GM19452 (cell line): ENCODE measurements at regions not wholly inside any gene's neighbourhood (a gene's known extent, or its start where the extent isn't known, plus 50 kb on each side); places are given as distances from the start of the nearest gene placed in this dataset.
A peak's percentile ranks its signal among the peaks of the same experiment; 100 is the strongest.
"Not testable (repeated sequence)": the region's sequence is repeated elsewhere in the genome, so short reads cannot be mapped to it uniquely, and the experiment has no call there.

Experiments
- ATAC-seq: cut with Tn5 transposase; IDR thresholded peaks from one replicate; pipeline ENCODE4 v1.9.1; 2021; ENCODE audit not compliant: unreplicated experiment

DNA sequence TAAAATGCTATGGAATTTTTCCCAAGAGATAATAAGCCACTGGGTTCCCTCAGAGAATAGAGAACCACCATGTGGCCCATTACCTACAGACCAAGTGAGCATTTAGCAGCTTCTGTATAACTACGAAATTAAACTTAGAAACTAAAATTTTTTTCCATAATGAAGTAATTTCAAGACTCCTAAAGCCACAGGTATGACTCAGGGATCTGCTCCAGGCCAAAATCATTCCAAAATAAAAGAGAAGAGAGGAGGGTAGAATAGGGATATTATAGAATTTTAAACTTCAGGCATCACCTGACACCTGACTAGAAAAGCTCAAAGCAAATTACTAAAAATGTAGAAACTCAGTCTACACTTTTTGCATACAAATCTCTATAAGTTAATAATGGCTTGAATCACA, 108.9 kb upstream of the DST start:
- ATAC-seq = no peak

DNA sequence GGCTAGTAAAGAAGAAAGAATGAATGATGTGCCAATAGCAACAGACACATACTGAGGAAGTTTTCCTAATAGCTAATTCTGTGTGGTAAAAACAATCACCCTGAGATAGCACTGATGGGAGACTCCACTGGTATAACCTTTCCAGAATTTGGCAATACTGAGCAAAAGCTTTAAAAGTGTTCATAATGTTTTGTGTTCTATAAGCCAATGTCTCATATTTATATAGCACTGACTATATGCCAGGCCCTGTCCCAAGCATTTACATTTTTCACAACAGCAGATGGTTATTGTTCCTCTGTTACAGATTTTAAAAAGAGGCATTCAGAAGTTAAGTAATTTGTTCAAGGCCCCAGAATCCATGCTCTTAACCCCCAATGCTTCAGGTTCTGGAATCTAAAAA, 108.0 kb upstream of the DST start:
- no peak for ATAC-seq

DNA sequence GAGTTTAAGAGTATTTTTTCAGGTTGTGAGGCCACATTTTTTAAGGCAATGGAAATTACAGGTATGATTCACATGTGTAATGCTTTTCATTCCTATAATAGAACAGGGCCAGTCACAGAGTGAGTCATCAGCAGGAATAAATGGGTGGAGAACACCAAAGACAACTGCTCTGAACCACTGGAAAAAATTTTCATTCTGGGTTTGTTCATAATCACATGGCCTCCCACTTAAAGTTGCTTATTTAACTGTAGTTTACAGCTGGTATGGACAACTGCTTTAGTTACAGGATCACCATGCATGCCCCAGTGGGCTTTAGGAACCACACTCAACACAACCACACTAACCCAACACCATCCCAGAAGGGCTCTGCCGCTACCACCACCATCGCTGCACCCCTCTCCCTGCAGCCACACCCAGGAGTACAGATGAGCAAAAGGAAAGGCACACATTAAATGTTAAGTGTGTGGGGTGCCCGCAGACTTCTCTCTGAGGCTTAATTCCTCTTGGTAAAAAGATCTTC, 107.0 kb upstream of the DST start:
- no peak for ATAC-seq

DNA sequence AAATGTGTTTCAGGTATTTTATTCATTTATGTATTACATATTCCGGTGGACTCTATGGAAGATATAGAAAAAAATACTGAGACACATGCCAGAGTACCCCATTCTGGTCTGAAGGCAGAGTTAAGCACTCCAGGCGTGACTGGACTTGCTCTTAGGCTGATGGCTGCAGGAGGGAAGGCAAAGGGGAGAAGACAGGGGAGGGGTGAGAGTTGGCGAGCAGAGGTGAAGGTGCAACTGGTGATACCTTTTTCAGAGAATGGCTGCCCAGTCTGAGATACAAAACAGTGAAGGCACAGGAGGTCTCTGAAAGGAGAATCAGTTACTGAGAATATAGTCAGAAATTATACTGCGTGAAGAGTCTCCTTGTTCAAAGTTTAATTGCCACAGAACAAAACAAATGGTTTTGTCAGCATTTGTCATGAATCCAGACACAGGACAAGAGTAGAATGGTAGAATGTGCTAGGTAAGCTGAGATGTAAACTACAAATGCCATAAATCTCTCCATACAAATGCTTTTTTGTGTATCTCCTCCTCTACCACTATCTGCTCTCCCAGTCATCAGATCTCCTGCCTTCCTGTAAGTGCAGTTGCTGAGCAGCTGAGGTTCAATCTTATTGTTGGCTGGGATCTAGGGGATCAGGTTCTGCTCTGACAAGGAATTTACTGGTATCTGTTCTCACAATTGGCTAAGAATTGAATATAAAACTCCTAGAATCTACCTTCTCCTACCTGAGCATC, 104.2 kb upstream of the DST start:
- ATAC-seq = no peak

DNA sequence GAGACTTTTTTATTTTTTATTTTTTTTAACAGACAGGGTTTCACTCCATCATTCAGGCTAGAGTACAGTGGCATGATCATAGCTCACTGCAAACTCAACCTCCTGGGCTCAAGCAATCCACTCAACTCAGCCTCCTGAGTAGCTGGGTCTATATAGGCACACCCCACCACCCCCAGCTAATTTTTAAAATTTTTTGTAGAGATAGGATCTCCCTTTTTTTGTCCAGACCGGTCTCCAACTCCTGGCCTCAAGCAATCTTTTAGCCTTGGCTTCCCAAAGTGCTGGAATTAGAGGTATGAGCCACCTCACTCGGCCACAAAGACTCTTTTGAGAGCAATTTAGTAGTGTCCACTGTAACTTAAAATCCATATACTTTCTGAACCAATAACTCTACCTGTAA, 103.3 kb upstream of the DST start:
- no peak for ATAC-seq

DNA sequence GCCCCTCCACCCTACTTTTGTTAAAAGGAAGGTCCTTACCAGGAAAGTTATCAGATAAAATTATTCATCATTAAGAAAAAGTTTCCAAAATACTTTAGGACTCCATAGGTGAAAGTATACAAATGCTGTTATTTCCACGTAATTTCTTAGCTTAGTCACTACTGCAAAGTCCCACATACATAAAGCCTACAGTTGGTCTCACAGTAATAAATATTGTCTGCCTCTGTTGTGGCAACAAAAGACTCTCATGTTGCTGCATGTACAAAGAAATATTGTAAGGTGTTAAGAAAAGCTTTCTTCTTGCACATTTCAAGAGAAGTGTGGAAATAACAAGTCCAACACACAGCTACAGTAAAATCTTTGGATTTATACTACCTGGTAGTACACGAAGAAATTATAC, 102.4 kb upstream of the DST start:
- ATAC-seq = no peak

DNA sequence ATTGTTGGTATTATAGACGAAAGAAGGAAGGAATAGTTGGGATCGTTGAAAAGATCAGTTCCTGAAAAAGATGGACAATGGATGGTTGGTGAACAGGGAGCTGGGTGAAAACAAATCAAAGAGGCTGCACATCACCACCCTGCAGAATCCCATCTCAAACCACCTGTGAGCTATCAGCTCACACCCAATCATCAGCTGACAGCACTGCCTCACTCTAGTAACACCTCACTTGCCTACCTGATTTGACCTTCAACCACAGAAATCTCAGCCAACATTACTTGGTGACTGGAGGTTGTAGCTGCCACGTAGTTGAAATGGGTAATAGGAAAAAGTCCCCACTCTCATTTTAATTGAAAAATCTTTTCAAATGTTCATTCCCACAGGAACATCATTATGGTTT, 101.8 kb upstream of the DST start:
- no peak for ATAC-seq

DNA sequence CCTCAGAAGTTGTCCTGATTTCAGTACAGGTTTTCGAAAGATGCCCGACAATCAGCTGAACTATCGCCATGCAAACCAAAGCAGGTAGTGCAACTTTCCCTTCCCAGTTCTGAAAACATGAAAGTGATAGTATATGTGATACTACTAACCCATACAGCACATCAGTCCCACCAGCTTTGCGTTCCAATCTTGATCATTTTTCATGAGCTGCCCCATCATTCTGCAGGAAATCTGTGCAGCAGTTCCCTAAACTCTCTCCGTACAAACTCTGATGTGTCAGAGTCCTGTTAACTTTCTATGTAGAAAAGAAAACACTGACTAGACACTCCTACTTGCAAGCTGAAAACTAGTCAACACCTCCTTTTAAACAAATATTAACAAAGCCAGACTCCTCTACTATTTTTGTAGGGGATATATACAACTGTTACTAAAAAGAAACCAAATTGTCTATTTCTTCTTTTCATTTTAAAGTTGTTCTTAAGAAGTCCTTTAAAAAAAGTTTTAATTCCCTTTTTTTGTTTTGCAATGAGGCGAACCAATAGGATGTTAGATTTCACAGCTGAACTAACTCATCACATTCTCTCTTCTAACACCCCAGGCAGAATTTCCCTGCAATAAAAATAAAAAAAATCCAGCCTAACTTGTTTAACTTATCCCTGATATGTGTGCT, 99.6 kb upstream of the DST start:
- ATAC-seq = peak; percentile 57

DNA sequence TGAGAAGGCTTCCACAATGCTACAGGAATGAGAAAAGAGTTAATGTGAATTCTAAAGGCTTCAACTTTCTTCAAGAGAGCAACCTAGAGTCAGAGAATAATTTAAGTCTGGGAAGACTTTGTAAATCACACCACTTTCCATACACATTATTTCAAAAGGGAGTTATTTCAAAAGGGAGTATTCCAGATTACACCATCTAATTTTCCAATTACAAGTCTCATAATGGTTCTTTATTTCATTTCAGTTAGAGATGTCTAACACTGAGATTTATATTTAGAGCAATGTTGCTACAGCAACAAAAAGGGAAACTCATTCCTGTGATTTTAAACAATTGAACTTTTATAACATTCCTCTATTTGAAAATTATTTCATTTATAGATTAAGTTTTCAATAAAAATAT, 98.8 kb upstream of the DST start:
- ATAC-seq = no peak

DNA sequence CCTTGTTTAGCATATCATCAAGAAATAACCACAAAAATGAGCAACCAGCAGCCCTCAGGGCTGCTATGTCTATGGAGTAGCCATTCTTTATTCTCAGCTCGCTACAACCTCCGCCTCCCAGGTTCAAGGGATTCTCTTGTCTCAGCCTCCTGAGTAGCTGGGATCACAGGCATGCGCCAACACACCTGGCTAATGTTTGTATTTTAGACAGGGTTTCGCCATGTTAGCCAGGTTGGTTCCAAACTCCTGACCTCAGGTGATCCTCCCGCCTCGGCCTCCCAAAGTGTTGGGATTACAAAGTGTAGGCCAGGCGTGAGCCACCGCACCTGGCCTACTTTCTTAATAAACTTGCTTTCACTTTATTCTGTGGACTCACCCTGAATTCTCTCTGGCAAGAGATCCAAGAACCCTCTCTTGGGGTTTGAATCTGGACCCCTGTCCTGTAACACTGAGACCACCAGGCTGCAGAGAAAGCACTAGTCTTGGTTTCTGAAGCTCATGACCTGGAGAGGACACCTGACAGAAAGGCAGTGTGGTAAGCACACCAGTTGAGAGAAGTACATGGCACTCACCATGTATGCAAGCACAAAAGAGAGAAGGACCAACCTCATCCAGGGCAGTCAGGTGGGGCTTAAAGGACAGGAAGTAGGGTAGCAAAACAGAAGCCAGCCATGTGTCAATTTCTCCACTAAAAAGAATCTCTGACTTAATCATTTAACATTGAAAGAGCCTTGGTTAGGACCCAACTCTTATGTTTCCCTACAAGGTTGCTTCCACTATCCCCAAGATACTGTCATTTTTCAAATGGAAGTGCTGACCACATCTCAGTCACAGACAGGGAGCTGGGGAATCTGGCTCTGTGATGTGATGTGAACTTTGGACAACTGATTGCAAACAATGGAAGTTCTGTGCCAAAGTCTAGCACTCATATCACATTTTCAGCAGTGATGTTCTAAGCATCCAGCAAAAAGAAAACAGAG, 97.4 kb upstream of the DST start:
- no peak for ATAC-seq

DNA sequence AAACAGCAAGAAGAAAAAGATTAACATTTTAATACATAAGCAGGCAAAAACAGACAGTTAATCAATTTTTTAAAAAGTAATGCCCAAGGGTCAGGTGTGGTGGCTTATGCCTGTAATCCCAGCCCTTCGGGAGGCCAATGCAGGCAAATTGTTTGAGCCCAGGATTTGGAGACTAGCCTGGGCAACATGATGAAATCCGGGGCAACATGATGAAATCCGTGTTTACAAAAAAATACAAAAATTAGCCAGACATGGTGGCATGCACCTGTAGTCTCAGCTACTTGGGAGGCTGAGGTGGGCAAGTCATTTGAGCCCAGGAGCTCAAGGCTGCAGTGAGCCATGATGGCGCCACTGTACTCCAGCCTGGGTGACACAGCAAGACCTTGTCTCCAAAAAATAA, 94.1 kb upstream of the DST start:
- ATAC-seq = no peak

DNA sequence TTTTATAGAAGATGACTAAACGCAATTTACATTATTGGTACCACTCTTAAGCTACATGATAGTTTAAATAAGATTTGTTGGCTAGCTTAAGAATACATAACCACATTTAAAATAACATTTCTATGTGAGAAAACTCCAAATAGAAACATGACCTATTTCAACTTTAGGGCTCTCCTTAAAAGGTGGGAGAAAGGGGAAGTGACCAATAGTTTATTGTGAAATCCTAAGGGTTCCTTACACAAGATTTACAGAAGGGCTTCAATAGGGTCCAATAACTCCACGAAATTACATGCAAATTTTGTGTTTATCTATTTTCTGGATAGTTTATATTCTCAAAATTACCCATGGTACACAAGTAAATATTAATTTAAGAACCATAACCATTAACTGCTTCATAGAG, 91.6 kb upstream of the DST start:
- ATAC-seq = no peak

DNA sequence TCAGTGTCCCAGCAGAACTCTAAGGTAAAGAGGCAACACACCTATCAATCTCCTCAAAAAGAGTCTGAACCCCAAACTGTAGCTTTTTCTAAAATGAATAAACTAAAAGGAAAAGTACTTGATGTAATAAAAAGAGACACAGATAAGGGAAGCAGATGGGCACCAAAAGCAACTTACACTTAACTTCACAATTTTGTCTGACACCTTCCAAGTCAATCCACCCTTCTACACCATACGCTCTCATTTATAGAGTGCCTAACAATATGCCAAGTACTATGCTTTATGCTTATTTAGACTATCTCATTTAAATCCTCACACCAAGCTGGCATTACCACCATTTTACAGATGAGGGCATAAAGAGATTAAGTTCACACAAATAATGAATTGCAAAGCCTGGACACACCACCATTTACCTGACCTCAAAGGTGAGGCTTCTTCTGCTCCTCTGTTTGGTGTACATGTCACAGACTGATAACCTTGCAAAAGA, 90.6 kb upstream of the DST start:
- ATAC-seq = no peak

DNA sequence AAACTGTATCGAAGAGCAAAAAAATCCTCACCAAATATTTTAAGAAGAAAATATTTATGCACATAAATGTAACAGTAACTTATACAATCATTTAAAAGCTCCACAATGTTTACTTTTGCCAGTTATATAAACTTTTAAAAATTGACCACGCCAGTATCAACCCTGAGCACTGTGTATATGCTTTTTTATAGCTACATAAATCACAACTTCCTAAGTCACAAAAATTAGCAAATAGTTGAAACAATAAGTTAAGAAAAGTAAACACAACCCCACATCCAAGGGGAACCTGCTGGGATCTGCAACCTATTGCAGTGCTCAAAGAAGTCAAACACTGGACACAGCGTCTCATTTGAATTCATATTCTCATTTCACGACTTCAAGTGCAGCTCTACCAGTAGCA, 89.8 kb upstream of the DST start:
- ATAC-seq = no peak

DNA sequence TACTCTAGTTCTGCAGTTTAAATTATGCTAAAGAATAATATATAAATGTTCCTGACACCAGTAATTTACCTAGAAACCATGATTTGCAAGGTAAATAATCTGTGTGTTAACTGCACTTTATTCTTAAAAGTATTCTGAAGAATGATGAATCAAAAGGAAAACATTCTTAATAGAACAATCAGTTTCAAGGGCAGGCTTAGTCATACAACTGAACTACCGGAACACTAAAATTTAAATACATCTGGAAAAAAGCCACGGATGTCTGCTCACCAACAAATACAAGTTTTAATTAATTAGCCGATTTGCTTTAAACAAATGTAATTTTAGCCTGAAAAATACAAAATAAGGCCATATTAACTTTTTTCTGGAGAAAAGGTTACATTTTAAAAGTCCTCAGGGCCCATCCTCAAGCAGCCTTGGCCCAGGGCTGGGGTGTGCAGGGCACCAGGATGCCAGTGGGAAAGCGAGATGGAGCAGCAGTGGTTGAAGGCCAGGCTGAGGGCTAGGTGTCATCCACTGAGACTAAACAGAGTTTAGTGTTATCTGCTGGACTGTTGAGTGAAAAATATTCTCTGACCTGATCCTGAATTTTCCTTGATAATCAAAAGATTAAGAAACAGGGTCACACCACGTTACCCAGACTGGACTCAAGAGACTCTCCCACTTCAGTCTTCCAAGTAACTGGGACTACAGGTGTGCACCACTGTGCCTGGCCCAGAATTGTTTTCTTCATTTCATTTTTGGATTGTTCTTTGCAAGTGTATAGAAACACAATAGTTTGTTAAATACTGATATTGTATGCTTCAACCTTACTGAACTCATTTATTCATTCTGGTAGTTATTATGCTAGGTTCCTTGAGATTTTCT, 88.2 kb upstream of the DST start:
- ATAC-seq = no peak

DNA sequence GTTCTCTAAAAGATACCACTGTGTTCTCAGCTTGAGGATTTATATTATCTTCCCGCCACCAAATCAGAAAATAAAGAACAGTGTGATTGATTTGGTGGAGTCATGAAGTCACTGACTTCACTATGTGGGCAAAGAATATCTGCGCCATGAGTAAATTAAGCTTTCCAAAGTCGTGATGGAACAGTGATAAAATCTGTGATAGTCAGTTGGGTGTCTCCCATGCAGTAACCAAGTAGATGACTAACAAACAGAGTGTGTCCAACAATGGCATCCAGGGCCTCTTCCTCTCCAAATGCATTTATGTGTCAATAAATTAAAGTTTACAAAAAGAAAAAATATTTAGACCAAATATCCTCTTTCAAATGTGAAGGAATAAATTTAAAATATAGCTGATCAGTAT, 87.0 kb upstream of the DST start:
- ATAC-seq = no peak

DNA sequence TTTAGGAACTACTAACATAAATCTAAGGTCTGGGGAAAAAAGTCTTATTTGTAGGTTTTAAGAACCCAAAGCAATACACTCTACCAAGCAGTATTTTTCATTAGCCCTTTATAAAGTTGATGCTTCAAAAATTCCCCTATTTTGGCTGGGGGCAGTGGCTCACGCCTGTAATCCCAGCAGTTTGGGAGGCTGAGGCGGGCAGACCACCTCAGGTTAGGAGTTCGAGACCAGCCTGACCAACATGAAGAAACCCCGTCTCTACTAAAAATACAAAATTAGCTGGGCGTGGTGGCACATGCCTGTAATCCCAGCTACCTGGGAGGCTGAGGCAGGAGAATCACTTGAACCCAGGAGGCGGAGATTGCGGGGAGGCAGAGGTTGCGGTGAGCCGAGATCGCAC, 86.5 kb upstream of the DST start:
- not testable (repeated sequence) for ATAC-seq

DNA sequence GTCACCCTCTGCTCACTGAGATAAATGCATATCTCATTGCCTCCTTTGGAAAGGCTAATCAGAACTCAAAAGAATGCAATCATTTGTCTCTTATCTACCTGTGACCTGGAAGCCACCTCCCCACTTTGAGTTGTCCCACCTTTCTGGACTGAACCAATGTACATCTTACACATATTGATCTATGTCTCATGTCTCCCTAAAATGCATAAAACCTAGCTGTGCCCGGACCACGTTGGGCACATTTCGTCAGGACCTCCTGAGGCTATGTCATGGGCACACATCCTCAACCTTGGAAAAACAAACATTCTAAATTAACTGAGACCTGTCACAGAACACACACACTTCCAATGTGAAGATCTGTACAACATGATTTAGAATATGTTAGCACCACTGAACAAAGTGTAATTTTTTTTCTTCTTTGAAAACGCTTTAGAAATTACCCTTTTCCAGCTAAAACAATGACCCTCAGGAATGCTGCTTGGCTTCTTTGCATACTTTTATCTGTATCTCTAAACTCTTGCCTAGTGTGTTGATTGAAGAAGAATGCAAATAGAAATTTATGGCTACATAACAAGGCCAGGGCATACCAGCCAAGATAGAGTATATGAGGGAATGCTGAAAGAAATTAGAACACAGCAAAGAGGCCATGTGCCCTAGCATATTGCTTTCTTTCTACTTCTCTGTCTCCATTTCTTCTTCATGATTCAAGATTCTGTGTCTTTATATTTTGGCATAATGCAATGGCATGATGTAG, 84.6 kb upstream of the DST start:
- ATAC-seq = no peak

DNA sequence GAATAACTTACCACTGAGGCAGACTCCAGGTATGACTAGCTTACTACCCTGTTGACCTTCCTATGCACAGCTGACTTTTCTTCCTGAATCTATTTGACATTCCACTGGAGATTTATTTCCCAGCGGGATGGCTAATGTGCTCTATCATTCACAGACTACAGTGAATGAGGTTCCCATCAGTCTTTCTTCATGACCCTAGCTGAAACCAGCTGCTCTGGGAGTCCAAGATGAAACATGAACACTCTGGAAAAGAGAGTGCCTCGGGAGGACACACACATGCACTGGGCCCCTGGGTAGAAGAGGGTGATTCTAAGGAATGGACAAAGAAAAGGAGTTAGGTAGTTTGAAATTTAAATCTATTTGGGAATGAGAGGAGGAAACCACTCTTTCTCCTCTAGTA, 82.6 kb upstream of the DST start:
- no peak for ATAC-seq

DNA sequence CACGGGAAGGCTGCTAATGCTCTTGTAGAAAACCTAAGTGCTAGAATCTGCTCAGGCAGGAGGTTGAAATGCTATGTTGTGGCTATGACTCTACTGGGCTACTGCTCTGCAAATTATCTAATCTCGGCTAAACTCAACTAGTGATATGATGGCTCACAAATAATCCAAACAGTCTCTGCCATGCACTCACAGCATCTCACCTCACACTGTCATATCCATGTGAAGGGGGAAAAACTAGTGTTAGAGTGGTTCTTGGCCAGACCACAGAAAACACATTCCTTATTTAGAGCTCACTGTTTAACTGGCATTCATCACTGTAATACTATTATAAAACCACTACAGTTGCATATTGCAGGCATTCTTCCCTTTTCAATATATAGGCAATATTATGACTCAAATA, 81.8 kb upstream of the DST start:
- ATAC-seq = no peak
